ENCODE measurements at regions not wholly inside any gene's neighbourhood (a gene's known extent, or its start where the extent isn't known, plus 50 kb on each side); places are given as distances from the start of the nearest gene placed in this dataset.

GRCh38 chr1:181324797-181325616 lies 158.3 kb upstream of the CACNA1E start:
- TF ChIP-seq, protein P1, sequence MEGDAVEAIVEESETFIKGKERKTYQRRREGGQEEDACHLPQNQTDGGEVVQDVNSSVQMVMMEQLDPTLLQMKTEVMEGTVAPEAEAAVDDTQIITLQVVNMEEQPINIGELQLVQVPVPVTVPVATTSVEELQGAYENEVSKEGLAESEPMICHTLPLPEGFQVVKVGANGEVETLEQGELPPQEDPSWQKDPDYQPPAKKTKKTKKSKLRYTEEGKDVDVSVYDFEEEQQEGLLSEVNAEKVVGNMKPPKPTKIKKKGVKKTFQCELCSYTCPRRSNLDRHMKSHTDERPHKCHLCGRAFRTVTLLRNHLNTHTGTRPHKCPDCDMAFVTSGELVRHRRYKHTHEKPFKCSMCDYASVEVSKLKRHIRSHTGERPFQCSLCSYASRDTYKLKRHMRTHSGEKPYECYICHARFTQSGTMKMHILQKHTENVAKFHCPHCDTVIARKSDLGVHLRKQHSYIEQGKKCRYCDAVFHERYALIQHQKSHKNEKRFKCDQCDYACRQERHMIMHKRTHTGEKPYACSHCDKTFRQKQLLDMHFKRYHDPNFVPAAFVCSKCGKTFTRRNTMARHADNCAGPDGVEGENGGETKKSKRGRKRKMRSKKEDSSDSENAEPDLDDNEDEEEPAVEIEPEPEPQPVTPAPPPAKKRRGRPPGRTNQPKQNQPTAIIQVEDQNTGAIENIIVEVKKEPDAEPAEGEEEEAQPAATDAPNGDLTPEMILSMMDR (conservative IDR thresholded peaks at IDR 0.05) = no peak
- TF ChIP-seq ZFX (IDR thresholded peaks at IDR 0.05) = no peak

Measured in C4-2B (cell line).